Astrocyte of the spinal cord (primary cell): ENCODE measurements at regions not wholly inside any gene's neighbourhood (a gene's known extent, or its start where the extent isn't known, plus 50 kb on each side); places are given as distances from the start of the nearest gene placed in this dataset.

Experiments used
- DNase-seq: peaks from one replicate; pipeline ENCODE4 v3.0.0; 2011; ENCODE audit warnings: low read depth, low spot score
- H3K4me3 ChIP-seq: 2 replicates; pipeline ENCODE4 v1.5.1; 2011; ENCODE audit warnings: low read depth, mild to moderate bottlenecking, low read length, moderate library complexity
- CTCF ChIP-seq: IDR thresholded peaks from 2 replicates; pipeline ENCODE4 v1.5.1; 2012; ENCODE audit warnings: low read depth, mild to moderate bottlenecking, low read length, inconsistent platforms
- in situ Hi-C: cut with HindIII; loops from 2 replicates; pipeline ENCODE4 v1.10.0; 2017; ENCODE audit warnings: low sequenced_read_pairs

DNA sequence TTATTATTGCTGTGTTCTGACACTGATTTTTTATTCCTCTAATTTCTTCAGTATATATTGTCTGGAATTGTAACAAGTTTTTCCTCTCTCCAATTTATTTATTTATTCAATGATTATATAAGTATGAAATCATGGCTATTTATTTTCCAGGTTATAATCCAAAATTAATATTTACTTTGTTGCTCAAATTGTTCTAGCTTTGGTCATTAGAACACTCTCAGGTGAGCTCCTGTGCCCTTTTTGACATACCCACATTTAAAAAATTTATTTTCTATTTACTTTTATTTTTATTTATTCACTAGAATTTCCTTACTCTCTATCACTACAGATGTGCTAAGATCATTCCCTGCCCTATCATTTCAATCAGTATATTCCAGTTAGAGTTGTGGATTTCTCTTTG, 70.2 kb downstream of the PPP1R2C start:
- DNase-seq = no peak
- H3K4me3 ChIP-seq = no peak overlapping the region
- no peak for TF ChIP-seq CTCF
- in situ Hi-C loops = no loop called here

- in situ Hi-C loops = no loop called here
- no peak for TF ChIP-seq CTCF
- no peak overlapping the region for H3K4me3 ChIP-seq
- DNase-seq = peak; percentile 47
These were observed 73.5 kb downstream of the PPP1R2C start for GRCh38 chrX:42704454-42704853.

DNA sequence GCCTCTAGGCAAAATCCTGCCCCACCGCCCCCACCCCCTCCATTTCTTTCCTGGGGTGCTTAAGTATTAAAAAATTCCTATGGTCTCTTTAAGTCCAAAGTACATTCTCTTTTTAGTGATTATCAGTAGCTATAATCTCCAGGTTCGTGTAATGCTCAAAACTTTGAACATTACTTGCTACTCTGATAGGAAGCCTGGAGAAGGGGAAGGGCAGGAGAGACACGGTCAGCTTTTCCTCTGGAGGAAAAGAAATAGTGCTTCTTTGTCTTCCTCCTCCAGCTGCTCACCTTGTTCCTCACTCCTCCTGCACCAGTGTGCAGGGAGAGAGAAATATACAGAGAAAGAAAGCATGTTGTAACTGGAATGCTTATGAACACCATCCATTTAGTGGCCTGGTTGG, 80.4 kb downstream of the PPP1R2C start:
- in situ Hi-C loops = no loop called here
- no peak overlapping the region for H3K4me3 ChIP-seq
- DNase-seq = no peak
- TF ChIP-seq CTCF = no peak

DNA sequence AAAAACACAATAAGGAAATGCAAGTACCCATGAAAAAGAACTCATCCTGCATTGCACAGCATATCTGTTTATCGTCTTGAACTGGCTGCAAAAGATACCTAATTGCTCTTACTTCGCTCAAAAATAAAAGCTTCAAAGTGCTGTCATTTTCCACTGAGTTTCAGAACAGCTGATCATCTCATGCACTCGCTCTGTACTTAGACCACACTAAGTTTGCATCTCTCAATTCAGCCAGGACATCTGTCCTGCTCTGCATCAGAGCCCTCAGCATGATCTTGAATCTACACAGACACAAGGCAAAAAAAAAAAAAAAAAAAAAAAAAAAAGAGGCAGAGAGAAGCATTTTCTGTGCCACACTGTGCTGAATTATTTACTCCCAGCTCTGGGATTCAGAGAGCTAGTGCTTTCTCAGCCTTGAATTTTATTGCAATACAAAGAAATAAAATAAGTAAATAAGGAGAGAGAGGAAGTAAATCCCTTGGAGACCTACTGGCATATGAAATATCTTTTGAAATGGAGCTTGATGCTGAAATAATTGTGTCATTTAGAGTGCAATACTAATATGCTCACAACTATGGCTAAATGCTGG, 81.3 kb downstream of the PPP1R2C start:
- no peak for TF ChIP-seq CTCF
- no peak overlapping the region for H3K4me3 ChIP-seq
- no peak for DNase-seq
- in situ Hi-C loops = no loop called here

GRCh38 chrX:42695800-42696358, 82.1 kb downstream of the PPP1R2C start:
- no peak for DNase-seq
- no peak overlapping the region for H3K4me3 ChIP-seq
- in situ Hi-C loops = no loop called here
- TF ChIP-seq CTCF = no peak

DNA sequence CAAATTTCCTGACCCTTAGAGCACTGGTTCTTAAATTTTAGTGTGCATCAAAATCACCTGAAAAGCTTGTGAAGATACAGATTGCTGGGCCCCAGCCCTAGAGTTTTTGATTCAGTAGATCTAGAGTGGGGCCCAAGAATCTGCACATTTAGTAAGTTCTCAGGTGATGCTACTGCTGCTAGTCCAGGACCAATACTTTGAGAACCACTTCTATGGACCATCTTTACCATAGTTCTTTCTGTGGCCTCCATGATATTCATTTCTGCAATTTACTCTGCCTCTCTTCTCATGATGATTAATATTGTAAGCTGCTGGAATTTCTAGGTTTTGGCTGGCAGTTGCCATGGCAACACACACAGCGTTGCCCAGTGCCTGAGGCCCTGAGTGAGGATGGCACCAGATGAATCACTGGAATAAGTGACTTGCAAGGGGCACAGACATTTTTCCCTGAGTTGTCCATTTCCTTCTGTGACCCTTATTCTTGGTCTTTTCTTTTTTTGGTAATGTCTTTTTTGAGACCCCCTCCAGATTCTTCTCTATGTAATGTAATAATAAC, 83.6 kb downstream of the PPP1R2C start:
- no peak for TF ChIP-seq CTCF
- no peak for DNase-seq
- in situ Hi-C loops = no loop called here
- H3K4me3 ChIP-seq = no peak overlapping the region
